H9 (cell line): ENCODE measurements at regions not wholly inside any gene's neighbourhood (a gene's known extent, or its start where the extent isn't known, plus 50 kb on each side); places are given as distances from the start of the nearest gene placed in this dataset.

Experiments used
- DNase-seq: peaks from one replicate; pipeline ENCODE4 v3.0.0-alpha.2; 2017
- H2AFZ ChIP-seq: one replicate; pipeline ENCODE4 v1.6.1; 2013; ENCODE audit warnings: mild to moderate bottlenecking, low read length, control low read depth, moderate library complexity
- H2AK5ac ChIP-seq: 2 replicates; pipeline ENCODE4 v1.6.1; 2013; ENCODE audit warnings: low read length, control low read depth, mixed read lengths; ENCODE audit not compliant: insufficient read length
- H2BK120ac ChIP-seq: one replicate; pipeline ENCODE4 v1.6.1; 2013; ENCODE audit warnings: low read depth, mild to moderate bottlenecking, low read length, control low read depth, inconsistent platforms; ENCODE audit not compliant: poor library complexity, severe bottlenecking
- H2BK12ac ChIP-seq: 2 replicates; pipeline ENCODE4 v1.6.1; 2013; ENCODE audit warnings: low read length, control low read depth, mixed read lengths, low read depth; ENCODE audit not compliant: insufficient read length
- H2BK15ac ChIP-seq: 2 replicates; pipeline ENCODE4 v1.6.1; 2013; ENCODE audit warnings: low read depth, low read length, control low read depth
- H2BK20ac ChIP-seq: one replicate; pipeline ENCODE4 v1.6.1; 2013; ENCODE audit warnings: low read depth, mild to moderate bottlenecking, low read length, control low read depth, inconsistent platforms; ENCODE audit not compliant: poor library complexity, severe bottlenecking
- H2BK5ac ChIP-seq: 2 replicates; pipeline ENCODE4 v1.6.1; 2013; ENCODE audit warnings: low read length, control low read depth, mixed read lengths; ENCODE audit not compliant: insufficient read length
- H3K14ac ChIP-seq: 2 replicates; pipeline ENCODE4 v1.6.1; 2013; ENCODE audit warnings: low read length, control low read depth; ENCODE audit not compliant: insufficient read depth
- H3K18ac ChIP-seq: 2 replicates; pipeline ENCODE4 v1.6.1; 2013; ENCODE audit warnings: low read depth, mild to moderate bottlenecking, mixed read lengths, low read length, control low read depth; ENCODE audit not compliant: insufficient read length
- H3K23ac ChIP-seq: 2 replicates; pipeline ENCODE4 v1.6.1; 2013; ENCODE audit warnings: low read length, control low read depth, mixed read lengths, low read depth; ENCODE audit not compliant: insufficient read length
- H3K23me2 ChIP-seq: 2 replicates; pipeline ENCODE4 v1.6.1; 2013; ENCODE audit warnings: low read depth, mild to moderate bottlenecking, mixed read lengths, low read length, control low read depth; ENCODE audit not compliant: insufficient read length, poor library complexity, severe bottlenecking
- H3K27ac ChIP-seq: 2 replicates; pipeline ENCODE4 v1.5.1; 2013; ENCODE audit warnings: low read length, control low read depth, mixed read lengths, low read depth; ENCODE audit not compliant: insufficient read length
- H3K27me3 ChIP-seq: 2 replicates; pipeline ENCODE4 v1.6.1; 2013; ENCODE audit warnings: low read length, control low read depth, inconsistent platforms; ENCODE audit not compliant: insufficient read depth
- H3K4ac ChIP-seq: 2 replicates; pipeline ENCODE4 v1.6.1; 2013; ENCODE audit warnings: low read depth, mild to moderate bottlenecking, control low read depth, inconsistent platforms, low read length, moderate library complexity
- H3K4me1 ChIP-seq: 2 replicates; pipeline ENCODE4 v1.6.1; 2013; ENCODE audit warnings: low read length, control low read depth, inconsistent platforms; ENCODE audit not compliant: insufficient read depth
- H3K4me2 ChIP-seq: 2 replicates; pipeline ENCODE4 v1.6.1; 2013; ENCODE audit warnings: low read length, control low read depth, mixed read lengths; ENCODE audit not compliant: insufficient read length, insufficient read depth
- H3K56ac ChIP-seq: 2 replicates; pipeline ENCODE4 v1.6.1; 2013; ENCODE audit warnings: low read depth, mild to moderate bottlenecking, mixed read lengths, low read length, control low read depth; ENCODE audit not compliant: insufficient read length
- H3K79me1 ChIP-seq: 2 replicates; pipeline ENCODE4 v1.6.1; 2013; ENCODE audit warnings: low read depth, mild to moderate bottlenecking, moderate library complexity, low read length, control low read depth, inconsistent platforms; ENCODE audit not compliant: insufficient read depth, poor library complexity, severe bottlenecking
- H3K79me2 ChIP-seq: 2 replicates; pipeline ENCODE4 v1.6.1; 2013; ENCODE audit warnings: low read length, control low read depth, inconsistent platforms; ENCODE audit not compliant: insufficient read depth
- H3K9ac ChIP-seq: 2 replicates; pipeline ENCODE4 v1.6.1; 2013; ENCODE audit warnings: low read length, control low read depth, mixed read lengths; ENCODE audit not compliant: insufficient read length; ENCODE audit errors: extremely low read depth
- H3K9me3 ChIP-seq: one replicate; pipeline ENCODE4 v1.6.1; 2013; ENCODE audit warnings: low read depth, low read length, inconsistent platforms; ENCODE audit not compliant: control insufficient read depth
- H3T11ph ChIP-seq: one replicate; pipeline ENCODE4 v1.6.1; 2013; ENCODE audit warnings: mild to moderate bottlenecking, low read length, control low read depth, inconsistent platforms
- H4K20me1 ChIP-seq: one replicate; pipeline ENCODE4 v1.6.1; 2013; ENCODE audit not compliant: control insufficient read depth, insufficient read length, insufficient read depth
- H4K5ac ChIP-seq: 2 replicates; pipeline ENCODE4 v1.6.1; 2013; ENCODE audit warnings: low read depth, mild to moderate bottlenecking, mixed read lengths, low read length, control low read depth; ENCODE audit not compliant: insufficient read length
- H4K8ac ChIP-seq: replicated peaks from 2 replicates; pipeline ENCODE4 v1.6.1; 2013; ENCODE audit warnings: low read length, control low read depth, mixed read lengths, low read depth; ENCODE audit not compliant: insufficient read length
- H4K91ac ChIP-seq: 2 replicates; pipeline ENCODE4 v1.6.1; 2013; ENCODE audit warnings: low read depth, mild to moderate bottlenecking, moderate library complexity, mixed read lengths, low read length, control low read depth; ENCODE audit not compliant: insufficient read length
- H3K27ac Mint-ChIP-seq, 3 experiments: 2 replicates in 2 of 3; 3 replicates in 1 of 3; pipeline ENCODE4 v1.8.0; 2020 to 2021; ENCODE audit warnings: mixed read lengths in 3 of 3, mild to moderate bottlenecking in 1 of 3, moderate library complexity in 1 of 3
- H3K27me3 Mint-ChIP-seq: 2 replicates; pipeline ENCODE4 v1.8.0; 2021; ENCODE audit warnings: low read depth, mild to moderate bottlenecking, moderate library complexity, mixed read lengths
- H3K36me3 Mint-ChIP-seq, 3 experiments: 2 replicates in 2 of 3; 3 replicates in 1 of 3; pipeline ENCODE4 v1.8.0; 2020 to 2021; ENCODE audit warnings: low read depth in 3 of 3, mixed read lengths in 3 of 3; ENCODE audit not compliant: insufficient read depth in 1 of 3
- H3K4me1 Mint-ChIP-seq, 2 experiments: 2 replicates each; pipeline ENCODE4 v1.8.0; 2020; ENCODE audit warnings: mixed read lengths in 2 of 2
- H3K4me3 Mint-ChIP-seq, 2 experiments: 2 replicates in 1 of 2; 3 replicates in 1 of 2; pipeline ENCODE4 v1.8.0; 2020 to 2021; ENCODE audit warnings: mild to moderate bottlenecking in 2 of 2, mixed read lengths in 2 of 2, moderate library complexity in 1 of 2
- H3K9me3 Mint-ChIP-seq, 2 experiments: 2 replicates in 1 of 2; 3 replicates in 1 of 2; pipeline ENCODE4 v1.8.0; 2020; ENCODE audit warnings: mild to moderate bottlenecking in 2 of 2, mixed read lengths in 2 of 2, moderate library complexity in 1 of 2
- CTCF ChIP-seq: fragments of 200-600 bp; sonication (generic); conservative IDR thresholded peaks from 3 replicates; pipeline ENCODE4 v1.8.0; 2021; ENCODE audit warnings: antibody characterized with exemption, mild to moderate bottlenecking
- WGBS: extraction: QIAGEN DNeasy Blood & Tissue Kit; methylation state at CpG from one replicate; pipeline ENCODE4 v1.1.7; 2013; ENCODE audit warnings: missing lambda C conversion rate, low lambda C conversion rate, mixed read lengths; ENCODE audit not compliant: insufficient read length; ENCODE audit errors: extremely low coverage; 5-methylcytosine and 5-hydroxymethylcytosine counted together

GRCh38 chr2:236714080-236714479 lies 144.5 kb downstream of the ACKR3 start:
- H3K4me3 Mint-ChIP-seq, result no peak overlapping the region
- Histone ChIP-seq H4K8ac (no peak overlapping the region), H3K14ac (no peak overlapping the region), H3K23ac (no peak overlapping the region), H3K9ac (no peak overlapping the region), H3K56ac (no peak overlapping the region), H2AFZ (no peak overlapping the region), H4K91ac (no peak overlapping the region), H3K27ac (no peak overlapping the region), H3K9me3 (no peaks in the 10 kb centered on the region), H2BK12ac (no peak overlapping the region), H4K5ac (no peak overlapping the region), H2BK120ac (no peak overlapping the region), H2BK20ac (no peak overlapping the region), H2AK5ac (no peak overlapping the region), H3K79me1 (no peaks in the 10 kb centered on the region), H2BK5ac (no peak overlapping the region), H3K18ac (no peak overlapping the region), H2BK15ac (no peak overlapping the region), H3K4me1 (no peaks in the 10 kb centered on the region), H3T11ph (no peak overlapping the region), H3K4me2 (no peak overlapping the region), H3K4ac (no peak overlapping the region), H3K27me3 (no peaks in the 10 kb centered on the region), H3K23me2 (no peaks in the 10 kb centered on the region), H4K20me1 (no peaks in the 10 kb centered on the region), H3K79me2 (no peaks in the 10 kb centered on the region)
- TF ChIP-seq CTCF, result no peak
- no peak overlapping the region for H3K27ac Mint-ChIP-seq
- no CpG with 5 or more reads among the region's 5 CpGs for WGBS
- peaks cover 8 to 21% of the 10 kb centered on the region in 2 experiments for H3K4me1 Mint-ChIP-seq
- no peaks in the 10 kb centered on the region for H3K9me3 Mint-ChIP-seq
- H3K27me3 Mint-ChIP-seq, result no peaks in the 10 kb centered on the region; the same call in 1 of the 2 replicates
- no peak for DNase-seq
- no peaks in the 10 kb centered on the region for H3K36me3 Mint-ChIP-seq
